Panc1 (cell line): ENCODE measurements at regions not wholly inside any gene's neighbourhood (a gene's known extent, or its start where the extent isn't known, plus 50 kb on each side); places are given as distances from the start of the nearest gene placed in this dataset.

Source experiments
- SIN3A ChIP-seq: IDR thresholded peaks from 2 replicates; pipeline ENCODE4 v1.6.1; 2012; ENCODE audit warnings: low read depth, mild to moderate bottlenecking, low read length, moderate library complexity, borderline replicate concordance; ENCODE audit not compliant: insufficient read depth
- TF ChIP-seq, protein P1 (sequence below): fragments of 450-650 bp; IDR thresholded peaks from 2 replicates; pipeline ENCODE4 v1.5.1; 2017; ENCODE audit warnings: mild to moderate bottlenecking
- TF ChIP-seq, protein P2 (sequence below), 2 experiments: IDR thresholded peaks; 2 replicates each; pipeline ENCODE4 v1.6.1; 2011 to 2012; ENCODE audit warnings: low read depth in 2 of 2, control low read depth in 1 of 2, low read length in 1 of 2, mild to moderate bottlenecking in 1 of 2, moderate library complexity in 1 of 2; ENCODE audit not compliant: insufficient read depth in 1 of 2

- TF ChIP-seq, protein P1, sequence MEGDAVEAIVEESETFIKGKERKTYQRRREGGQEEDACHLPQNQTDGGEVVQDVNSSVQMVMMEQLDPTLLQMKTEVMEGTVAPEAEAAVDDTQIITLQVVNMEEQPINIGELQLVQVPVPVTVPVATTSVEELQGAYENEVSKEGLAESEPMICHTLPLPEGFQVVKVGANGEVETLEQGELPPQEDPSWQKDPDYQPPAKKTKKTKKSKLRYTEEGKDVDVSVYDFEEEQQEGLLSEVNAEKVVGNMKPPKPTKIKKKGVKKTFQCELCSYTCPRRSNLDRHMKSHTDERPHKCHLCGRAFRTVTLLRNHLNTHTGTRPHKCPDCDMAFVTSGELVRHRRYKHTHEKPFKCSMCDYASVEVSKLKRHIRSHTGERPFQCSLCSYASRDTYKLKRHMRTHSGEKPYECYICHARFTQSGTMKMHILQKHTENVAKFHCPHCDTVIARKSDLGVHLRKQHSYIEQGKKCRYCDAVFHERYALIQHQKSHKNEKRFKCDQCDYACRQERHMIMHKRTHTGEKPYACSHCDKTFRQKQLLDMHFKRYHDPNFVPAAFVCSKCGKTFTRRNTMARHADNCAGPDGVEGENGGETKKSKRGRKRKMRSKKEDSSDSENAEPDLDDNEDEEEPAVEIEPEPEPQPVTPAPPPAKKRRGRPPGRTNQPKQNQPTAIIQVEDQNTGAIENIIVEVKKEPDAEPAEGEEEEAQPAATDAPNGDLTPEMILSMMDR: no peak
- TF ChIP-seq SIN3A: no peak
- TF ChIP-seq, protein P2, sequence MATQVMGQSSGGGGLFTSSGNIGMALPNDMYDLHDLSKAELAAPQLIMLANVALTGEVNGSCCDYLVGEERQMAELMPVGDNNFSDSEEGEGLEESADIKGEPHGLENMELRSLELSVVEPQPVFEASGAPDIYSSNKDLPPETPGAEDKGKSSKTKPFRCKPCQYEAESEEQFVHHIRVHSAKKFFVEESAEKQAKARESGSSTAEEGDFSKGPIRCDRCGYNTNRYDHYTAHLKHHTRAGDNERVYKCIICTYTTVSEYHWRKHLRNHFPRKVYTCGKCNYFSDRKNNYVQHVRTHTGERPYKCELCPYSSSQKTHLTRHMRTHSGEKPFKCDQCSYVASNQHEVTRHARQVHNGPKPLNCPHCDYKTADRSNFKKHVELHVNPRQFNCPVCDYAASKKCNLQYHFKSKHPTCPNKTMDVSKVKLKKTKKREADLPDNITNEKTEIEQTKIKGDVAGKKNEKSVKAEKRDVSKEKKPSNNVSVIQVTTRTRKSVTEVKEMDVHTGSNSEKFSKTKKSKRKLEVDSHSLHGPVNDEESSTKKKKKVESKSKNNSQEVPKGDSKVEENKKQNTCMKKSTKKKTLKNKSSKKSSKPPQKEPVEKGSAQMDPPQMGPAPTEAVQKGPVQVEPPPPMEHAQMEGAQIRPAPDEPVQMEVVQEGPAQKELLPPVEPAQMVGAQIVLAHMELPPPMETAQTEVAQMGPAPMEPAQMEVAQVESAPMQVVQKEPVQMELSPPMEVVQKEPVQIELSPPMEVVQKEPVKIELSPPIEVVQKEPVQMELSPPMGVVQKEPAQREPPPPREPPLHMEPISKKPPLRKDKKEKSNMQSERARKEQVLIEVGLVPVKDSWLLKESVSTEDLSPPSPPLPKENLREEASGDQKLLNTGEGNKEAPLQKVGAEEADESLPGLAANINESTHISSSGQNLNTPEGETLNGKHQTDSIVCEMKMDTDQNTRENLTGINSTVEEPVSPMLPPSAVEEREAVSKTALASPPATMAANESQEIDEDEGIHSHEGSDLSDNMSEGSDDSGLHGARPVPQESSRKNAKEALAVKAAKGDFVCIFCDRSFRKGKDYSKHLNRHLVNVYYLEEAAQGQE (IDR thresholded peaks at IDR 0.05; ENCODE audit: insufficient read depth in 1 of 2, low read depth in 2 of 2, low read length in 1 of 2): no peak
Measured at GRCh38 chr21:38561613-38562581, 63.6 kb upstream of the ERG start.
